Esophagus muscularis mucosa (tissue), 4 donors: ENCODE measurements at regions not wholly inside any gene's neighbourhood (a gene's known extent, or its start where the extent isn't known, plus 50 kb on each side); places are given as distances from the start of the nearest gene placed in this dataset.

ENCODE experiments used
- EP300 ChIP-seq: sonication (generic); formaldehyde crosslinking; IDR thresholded peaks from one replicate; pipeline ENCODE4 v1.6.1; 2017; ENCODE audit warnings: antibody characterized with exemption
- POLR2A ChIP-seq: fragments of 450-650 bp; IDR thresholded peaks from one replicate; pipeline ENCODE4 v1.6.1; 2017; ENCODE audit warnings: antibody characterized with exemption, moderate library complexity, mild to moderate bottlenecking, low read depth
- POLR2AphosphoS5 ChIP-seq, 2 donors: sonication (generic); formaldehyde crosslinking; IDR thresholded peaks; one replicate each; pipeline ENCODE4 v1.6.1; 2017; ENCODE audit warnings: antibody characterized with exemption in 2 of 2
- TF ChIP-seq, protein P1 (sequence below), 3 experiments: fragments of 200-600 bp in 2 of 3; fragments of 450-650 bp in 1 of 3; sonication (generic) in 2 of 3; IDR thresholded peaks; one replicate each; pipeline ENCODE4 v1.5.1; 2017 to 2019; ENCODE audit warnings: antibody characterized with exemption in 3 of 3, mild to moderate bottlenecking in 2 of 3, moderate library complexity in 1 of 3

DNA sequence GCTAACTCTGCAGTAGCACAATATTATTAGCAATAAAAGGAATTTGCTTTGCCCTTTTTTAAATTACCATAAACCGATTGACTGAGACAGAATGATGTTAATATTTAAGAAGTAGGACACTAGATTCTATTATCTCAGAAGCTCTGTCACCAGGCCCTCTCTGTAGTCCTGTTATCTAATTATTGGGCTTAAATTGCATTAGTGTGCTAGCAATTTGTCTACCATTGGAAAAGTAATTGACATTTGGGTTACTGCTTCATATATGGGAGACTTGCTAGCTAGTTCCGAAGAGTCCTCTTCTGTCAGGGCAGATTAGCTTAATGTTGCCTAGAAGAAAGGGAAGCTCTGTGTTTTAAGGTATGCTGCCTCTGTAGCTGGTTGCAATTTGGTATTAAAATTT, 1107.3 kb upstream of the EEF2KMT start:
- TF ChIP-seq POLR2AphosphoS5 (IDR thresholded peaks at IDR 0.05) = no peak
- TF ChIP-seq EP300 = no peak
- TF ChIP-seq, protein P1, sequence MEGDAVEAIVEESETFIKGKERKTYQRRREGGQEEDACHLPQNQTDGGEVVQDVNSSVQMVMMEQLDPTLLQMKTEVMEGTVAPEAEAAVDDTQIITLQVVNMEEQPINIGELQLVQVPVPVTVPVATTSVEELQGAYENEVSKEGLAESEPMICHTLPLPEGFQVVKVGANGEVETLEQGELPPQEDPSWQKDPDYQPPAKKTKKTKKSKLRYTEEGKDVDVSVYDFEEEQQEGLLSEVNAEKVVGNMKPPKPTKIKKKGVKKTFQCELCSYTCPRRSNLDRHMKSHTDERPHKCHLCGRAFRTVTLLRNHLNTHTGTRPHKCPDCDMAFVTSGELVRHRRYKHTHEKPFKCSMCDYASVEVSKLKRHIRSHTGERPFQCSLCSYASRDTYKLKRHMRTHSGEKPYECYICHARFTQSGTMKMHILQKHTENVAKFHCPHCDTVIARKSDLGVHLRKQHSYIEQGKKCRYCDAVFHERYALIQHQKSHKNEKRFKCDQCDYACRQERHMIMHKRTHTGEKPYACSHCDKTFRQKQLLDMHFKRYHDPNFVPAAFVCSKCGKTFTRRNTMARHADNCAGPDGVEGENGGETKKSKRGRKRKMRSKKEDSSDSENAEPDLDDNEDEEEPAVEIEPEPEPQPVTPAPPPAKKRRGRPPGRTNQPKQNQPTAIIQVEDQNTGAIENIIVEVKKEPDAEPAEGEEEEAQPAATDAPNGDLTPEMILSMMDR (IDR thresholded peaks at IDR 0.05) = no peak
- TF ChIP-seq POLR2A = no peak
